Lower leg skin (tissue), 4 donors: ENCODE measurements at regions not wholly inside any gene's neighbourhood (a gene's known extent, or its start where the extent isn't known, plus 50 kb on each side); places are given as distances from the start of the nearest gene placed in this dataset.
A peak's percentile ranks its signal among the peaks of the same experiment; 100 is the strongest.

Experiments used
- DNase-seq, 2 donors: peaks; one replicate each; pipeline ENCODE4 v3.0.0-alpha.2; 2019; ENCODE audit warnings: low spot score in 2 of 2
- H3K4me3 ChIP-seq: fragments of 200-600 bp; sonication (generic); 2 replicates; pipeline ENCODE4 v1.5.1; 2017; ENCODE audit warnings: mild to moderate bottlenecking, low read depth; ENCODE audit not compliant: poor library complexity, severe bottlenecking
- POLR2A ChIP-seq, 2 donors: fragments of 450-650 bp; IDR thresholded peaks; one replicate each; pipeline ENCODE4 v1.6.1; 2016 to 2017; ENCODE audit warnings: antibody characterized with exemption in 2 of 2, mild to moderate bottlenecking in 1 of 2, moderate library complexity in 1 of 2
- WGBS, 2 donors: methylation state at CpG; one replicate each; pipeline ENCODE4 v1.1.5; 2018; 5-methylcytosine and 5-hydroxymethylcytosine counted together
- intact Hi-C: fragments of 100-400 bp; cut with DNase I; formaldehyde crosslinking; loops from one replicate; pipeline ENCODE4 v1.15.0; 2023; ENCODE audit warnings: low total_unique reads
- TF ChIP-seq, protein P1 (sequence below), 3 donors: fragments of 450-650 bp; IDR thresholded peaks; one replicate each; pipeline ENCODE4 v1.5.1; 2016; ENCODE audit warnings: antibody characterized with exemption in 3 of 3, mild to moderate bottlenecking in 3 of 3, moderate library complexity in 2 of 3

- DNase-seq, result peak in 1 of 2 donors; percentile 75
- TF ChIP-seq, protein P1, sequence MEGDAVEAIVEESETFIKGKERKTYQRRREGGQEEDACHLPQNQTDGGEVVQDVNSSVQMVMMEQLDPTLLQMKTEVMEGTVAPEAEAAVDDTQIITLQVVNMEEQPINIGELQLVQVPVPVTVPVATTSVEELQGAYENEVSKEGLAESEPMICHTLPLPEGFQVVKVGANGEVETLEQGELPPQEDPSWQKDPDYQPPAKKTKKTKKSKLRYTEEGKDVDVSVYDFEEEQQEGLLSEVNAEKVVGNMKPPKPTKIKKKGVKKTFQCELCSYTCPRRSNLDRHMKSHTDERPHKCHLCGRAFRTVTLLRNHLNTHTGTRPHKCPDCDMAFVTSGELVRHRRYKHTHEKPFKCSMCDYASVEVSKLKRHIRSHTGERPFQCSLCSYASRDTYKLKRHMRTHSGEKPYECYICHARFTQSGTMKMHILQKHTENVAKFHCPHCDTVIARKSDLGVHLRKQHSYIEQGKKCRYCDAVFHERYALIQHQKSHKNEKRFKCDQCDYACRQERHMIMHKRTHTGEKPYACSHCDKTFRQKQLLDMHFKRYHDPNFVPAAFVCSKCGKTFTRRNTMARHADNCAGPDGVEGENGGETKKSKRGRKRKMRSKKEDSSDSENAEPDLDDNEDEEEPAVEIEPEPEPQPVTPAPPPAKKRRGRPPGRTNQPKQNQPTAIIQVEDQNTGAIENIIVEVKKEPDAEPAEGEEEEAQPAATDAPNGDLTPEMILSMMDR (IDR thresholded peaks at IDR 0.05), result no peak
- TF ChIP-seq POLR2A (IDR thresholded peaks at IDR 0.05), result no peak
- H3K4me3 ChIP-seq, result no peak overlapping the region
- intact Hi-C loops, result no loop called here
- WGBS, 2 donors, result 78 to 79% methylated on average over 4 of the region's 4 CpGs
Measured at GRCh38 chr12:84243686-84244085, 668.9 kb downstream of the SLC6A15 start.

- no peak for TF ChIP-seq POLR2A (IDR thresholded peaks at IDR 0.05)
- TF ChIP-seq, protein P1 (IDR thresholded peaks at IDR 0.05), result no peak
- no peak for DNase-seq
- WGBS, 2 donors, result 81 to 86% methylated on average over 3 of the region's 3 CpGs
- intact Hi-C loops, result no loop called here
- no peak overlapping the region for H3K4me3 ChIP-seq
Measured at GRCh38 chr12:84222841-84223240, 689.8 kb downstream of the SLC6A15 start.

DNA sequence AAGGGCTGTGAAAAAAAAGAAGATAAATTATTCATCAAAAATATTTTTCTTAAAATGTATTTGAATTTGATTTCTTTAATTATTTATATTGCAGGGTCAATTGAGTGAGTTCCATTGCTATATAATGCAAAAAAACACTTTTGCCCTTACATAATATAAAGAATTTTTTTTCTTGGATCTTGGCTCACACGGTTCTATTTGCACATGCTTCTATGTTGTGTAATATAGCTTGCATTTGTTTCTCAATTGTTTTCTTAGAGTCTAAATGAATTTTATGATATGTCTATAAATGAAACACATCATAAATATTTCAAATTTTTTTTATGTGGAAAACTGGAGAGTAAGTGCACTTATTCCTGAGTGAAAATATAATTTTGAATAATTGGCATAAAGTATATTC is 694.2 kb downstream of the SLC6A15 start:
- WGBS, 2 donors, result 61 to 63% methylated on average over 1 of the region's 1 CpG
- TF ChIP-seq, protein P1 (IDR thresholded peaks at IDR 0.05), result no peak
- no peak for TF ChIP-seq POLR2A (IDR thresholded peaks at IDR 0.05)
- intact Hi-C loops, result no loop called here
- DNase-seq, result no peak
- H3K4me3 ChIP-seq, result no peak overlapping the region

- intact Hi-C loops, result no loop called here
- 61 to 90% methylated on average over 2 of the region's 2 CpGs for WGBS, 2 donors
- DNase-seq, result no peak
- TF ChIP-seq, protein P1 (IDR thresholded peaks at IDR 0.05), result no peak
- no peak for TF ChIP-seq POLR2A (IDR thresholded peaks at IDR 0.05)
- H3K4me3 ChIP-seq, result no peak overlapping the region
Measured at GRCh38 chr12:84201976-84202375, 710.6 kb downstream of the SLC6A15 start.

- no peak for TF ChIP-seq POLR2A (IDR thresholded peaks at IDR 0.05)
- TF ChIP-seq, protein P1 (IDR thresholded peaks at IDR 0.05), result no peak
- WGBS, 2 donors, result 49 to 51% methylated on average over 6 of the region's 6 CpGs
- intact Hi-C loops, result no loop called here
- H3K4me3 ChIP-seq, result no peak overlapping the region
- no peak for DNase-seq
Measured at GRCh38 chr12:84198294-84198946, 714.2 kb downstream of the SLC6A15 start.

DNA sequence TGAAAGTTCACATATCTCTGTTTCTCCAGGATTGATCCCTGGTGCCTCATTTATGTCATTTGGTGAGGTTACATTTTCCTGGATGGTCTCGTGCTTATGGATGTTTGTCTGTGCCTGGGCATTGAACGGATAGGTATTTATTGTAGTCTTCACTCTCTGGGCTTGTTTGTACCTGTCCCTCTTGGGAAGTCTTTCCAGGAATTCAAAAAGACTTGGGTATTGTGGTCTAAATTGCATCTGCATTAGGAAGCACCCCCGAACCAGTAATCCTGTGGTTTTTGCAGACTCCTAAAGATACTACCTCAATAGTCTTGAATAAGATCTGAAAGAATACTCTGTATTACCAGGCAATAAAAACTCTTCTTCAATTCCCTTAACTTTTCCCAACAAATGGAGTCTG is 720.8 kb downstream of the SLC6A15 start:
- DNase-seq, result no peak
- 43 to 45% methylated on average over 3 of the region's 3 CpGs for WGBS, 2 donors
- TF ChIP-seq, protein P1 (IDR thresholded peaks at IDR 0.05), result no peak
- TF ChIP-seq POLR2A (IDR thresholded peaks at IDR 0.05), result no peak
- H3K4me3 ChIP-seq, result no peak overlapping the region
- intact Hi-C loops, result no loop called here
